ENCODE measurements at regions not wholly inside any gene's neighbourhood (a gene's known extent, or its start where the extent isn't known, plus 50 kb on each side); places are given as distances from the start of the nearest gene placed in this dataset.
"Not testable (repeated sequence)": the region's sequence is repeated elsewhere in the genome, so short reads cannot be mapped to it uniquely, and the experiment has no call there.

DNA sequence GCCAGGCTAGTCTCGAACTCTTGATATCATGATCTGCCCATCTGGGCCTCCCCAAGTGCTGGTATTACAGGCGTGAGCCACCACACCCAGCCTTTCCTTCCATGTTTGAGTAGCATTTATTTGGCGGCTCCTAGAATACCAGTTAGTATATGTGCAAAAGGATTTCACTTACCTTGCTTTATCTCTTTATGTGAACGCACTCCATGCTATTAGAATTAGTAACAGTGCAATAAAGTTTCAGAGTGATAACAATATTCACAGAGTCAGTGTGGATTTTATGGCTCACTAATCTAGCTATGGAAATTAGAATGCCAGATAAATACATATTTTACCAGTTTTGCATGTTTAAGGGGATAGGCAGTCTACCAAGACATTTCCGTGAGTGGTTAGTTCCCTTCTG is 74.4 kb upstream of the NIPBL start:
- no peak overlapping the region for H3K4me3 ChIP-seq (ENCODE audit: low read length)
- DNase-seq (ENCODE audit: low read depth): no peak
- TF ChIP-seq, protein P1, sequence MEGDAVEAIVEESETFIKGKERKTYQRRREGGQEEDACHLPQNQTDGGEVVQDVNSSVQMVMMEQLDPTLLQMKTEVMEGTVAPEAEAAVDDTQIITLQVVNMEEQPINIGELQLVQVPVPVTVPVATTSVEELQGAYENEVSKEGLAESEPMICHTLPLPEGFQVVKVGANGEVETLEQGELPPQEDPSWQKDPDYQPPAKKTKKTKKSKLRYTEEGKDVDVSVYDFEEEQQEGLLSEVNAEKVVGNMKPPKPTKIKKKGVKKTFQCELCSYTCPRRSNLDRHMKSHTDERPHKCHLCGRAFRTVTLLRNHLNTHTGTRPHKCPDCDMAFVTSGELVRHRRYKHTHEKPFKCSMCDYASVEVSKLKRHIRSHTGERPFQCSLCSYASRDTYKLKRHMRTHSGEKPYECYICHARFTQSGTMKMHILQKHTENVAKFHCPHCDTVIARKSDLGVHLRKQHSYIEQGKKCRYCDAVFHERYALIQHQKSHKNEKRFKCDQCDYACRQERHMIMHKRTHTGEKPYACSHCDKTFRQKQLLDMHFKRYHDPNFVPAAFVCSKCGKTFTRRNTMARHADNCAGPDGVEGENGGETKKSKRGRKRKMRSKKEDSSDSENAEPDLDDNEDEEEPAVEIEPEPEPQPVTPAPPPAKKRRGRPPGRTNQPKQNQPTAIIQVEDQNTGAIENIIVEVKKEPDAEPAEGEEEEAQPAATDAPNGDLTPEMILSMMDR (conservative IDR thresholded peaks at IDR 0.05; ENCODE audit: low read length): no peak

DNA sequence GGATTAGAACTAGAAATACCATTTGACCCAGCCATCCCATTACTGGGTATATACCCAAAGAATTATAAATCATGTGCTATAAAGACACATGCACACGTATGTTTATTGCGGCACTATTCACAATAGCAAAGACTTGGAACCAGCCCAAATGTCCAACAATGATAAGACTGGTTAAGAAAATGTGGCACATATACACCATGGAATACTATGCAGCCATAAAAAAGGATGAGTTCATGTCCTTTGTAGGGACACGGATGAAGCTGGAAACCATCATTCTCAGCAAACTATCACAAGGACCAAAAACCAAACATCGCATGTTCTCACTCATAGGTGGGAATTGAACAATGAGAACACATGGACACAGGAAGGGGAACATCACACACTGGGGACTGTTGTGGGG is 63.3 kb upstream of the NIPBL start:
- not testable (repeated sequence) for DNase-seq (ENCODE audit: low read depth)

DNA sequence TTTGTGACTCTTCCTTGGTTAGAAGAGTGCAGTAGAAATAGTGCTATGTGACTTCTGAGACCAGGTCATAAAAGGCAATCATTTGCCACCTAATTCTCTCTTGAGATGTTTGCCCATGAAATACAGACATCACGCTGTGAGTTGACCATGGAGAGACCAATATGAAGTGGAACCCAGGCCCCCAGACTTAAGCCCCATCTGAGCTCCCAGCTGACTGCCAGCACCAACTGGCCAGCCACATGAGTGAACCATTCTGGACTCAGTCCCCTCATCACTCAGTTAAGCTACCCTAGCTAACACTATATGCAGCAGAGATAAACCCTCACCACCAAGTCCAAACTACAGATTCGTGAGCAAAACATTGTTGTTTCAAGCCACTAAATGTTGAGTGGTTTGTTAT is 60.7 kb upstream of the NIPBL start:
- TF ChIP-seq, protein P1 (conservative IDR thresholded peaks at IDR 0.05; ENCODE audit: low read length): no peak
- no peak for DNase-seq (ENCODE audit: low read depth)
- H3K4me3 ChIP-seq (ENCODE audit: low read length): no peak overlapping the region

More for the DNA sequence above, 63.3 kb upstream of the NIPBL start:
- H3K4me3 ChIP-seq (ENCODE audit: low read length): not testable (repeated sequence)

DNA sequence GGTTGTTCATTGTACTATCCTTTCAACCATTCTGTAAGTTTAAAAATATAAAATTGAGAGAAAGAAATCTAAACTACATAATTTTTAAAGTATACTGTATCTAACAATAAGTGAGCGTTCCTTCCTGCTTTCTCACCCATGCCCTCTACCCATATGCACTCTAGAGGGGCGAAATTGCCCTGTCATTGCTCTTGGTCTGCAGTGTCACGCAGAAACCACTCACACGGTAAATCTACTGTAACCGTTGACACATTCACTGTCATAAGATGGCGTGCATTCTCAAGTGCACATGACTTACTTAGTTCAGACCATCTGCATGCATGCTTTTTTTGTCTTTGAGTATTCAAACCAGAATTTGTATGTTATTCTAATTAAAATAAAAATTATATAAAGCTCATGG is 55.7 kb upstream of the NIPBL start:
- H3K4me3 ChIP-seq (ENCODE audit: low read length): no peak overlapping the region
- DNase-seq (ENCODE audit: low read depth): no peak
- TF ChIP-seq, protein P1 (conservative IDR thresholded peaks at IDR 0.05; ENCODE audit: low read length): no peak

DNA sequence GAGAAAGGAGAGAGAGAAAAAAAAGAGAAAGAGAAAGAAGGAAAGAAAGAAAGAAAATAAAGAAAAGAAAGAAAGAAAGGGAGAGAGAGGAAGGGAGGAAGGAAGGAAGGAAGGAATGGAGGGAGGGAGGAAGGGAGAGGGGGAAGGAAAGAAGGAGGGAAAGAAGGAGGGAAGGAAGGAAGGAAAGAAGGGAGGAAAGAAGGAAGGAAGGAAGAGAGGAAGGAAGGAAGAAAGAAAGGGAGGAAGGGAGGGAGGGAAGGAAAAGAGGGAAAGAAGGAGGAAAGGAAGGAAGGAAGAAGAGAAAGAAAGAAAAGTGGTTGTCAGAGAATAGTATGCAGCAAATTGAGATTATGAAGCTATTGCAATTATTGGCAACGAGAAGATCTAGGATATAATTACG is 49.9 kb upstream of the NIPBL start:
- no peak for DNase-seq (ENCODE audit: low read depth)
- no peak overlapping the region for H3K4me3 ChIP-seq (ENCODE audit: low read length)
- TF ChIP-seq, protein P1 (conservative IDR thresholded peaks at IDR 0.05; ENCODE audit: low read length): no peak

Measured in AG10803 (cell line).